Adipose tissue (tissue), 3 donors: ENCODE measurements at regions not wholly inside any gene's neighbourhood (a gene's known extent, or its start where the extent isn't known, plus 50 kb on each side); places are given as distances from the start of the nearest gene placed in this dataset.
"Not testable (repeated sequence)": the region's sequence is repeated elsewhere in the genome, so short reads cannot be mapped to it uniquely, and the experiment has no call there.

Experiments
- H3K27ac ChIP-seq: one replicate; pipeline ENCODE4 v1.5.1; 2013; ENCODE audit warnings: low read depth, low read length
- WGBS, 3 donors: extraction: QIAGEN DNeasy Blood & Tissue Kit; methylation state at CpG; one replicate each; pipeline ENCODE4 v1.1.7; 2013; 5-methylcytosine and 5-hydroxymethylcytosine counted together
- donor health status: healthy with polysubstance abuse.
- donor health status: Bipolar disorder and iron deficiency.
- donor health status: healthy.

DNA sequence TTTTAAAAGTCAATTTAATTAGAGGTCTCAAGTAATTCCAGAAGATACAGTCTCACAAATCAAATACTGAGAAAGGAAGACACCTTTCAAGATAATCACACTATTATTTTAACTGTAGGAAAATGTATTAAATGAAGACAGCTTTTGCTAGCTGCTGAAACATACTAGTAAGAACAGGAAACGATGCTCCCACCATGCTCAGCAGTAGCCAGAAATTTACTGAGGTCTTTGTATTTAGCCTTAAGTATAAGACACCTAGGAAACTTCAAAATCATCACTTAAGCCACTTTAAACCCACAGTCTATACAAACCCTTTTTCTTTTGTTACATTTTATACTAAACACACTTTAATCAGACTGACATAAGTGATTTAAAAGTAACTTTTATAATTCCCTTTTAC, 72.7 kb upstream of the NPIPB12 start:
- H3K27ac ChIP-seq, result not testable (repeated sequence)
- 43 to 100% (median 50%) methylated on average over 1 of the region's 1 CpG for WGBS, 3 donors

GRCh38 chr16:29581764-29582163, 75.6 kb upstream of the NPIPB12 start:
- not testable (repeated sequence) for H3K27ac ChIP-seq
- 82 to 89% (median 84%) methylated on average over 4 of the region's 4 CpGs for WGBS, 3 donors

- 68 to 91% (median 81%) methylated on average over 4 of the region's 6 CpGs for WGBS, 3 donors
- H3K27ac ChIP-seq, result not testable (repeated sequence)
Observed at GRCh38 chr16:29591919-29592318, 71.1 kb upstream of the SPN start.

GRCh38 chr16:29594269-29594925, 68.7 kb upstream of the SPN start:
- WGBS, 3 donors, result 0% methylated on average over 11 to 14 of the region's 38 CpGs
- not testable (repeated sequence) for H3K27ac ChIP-seq

DNA sequence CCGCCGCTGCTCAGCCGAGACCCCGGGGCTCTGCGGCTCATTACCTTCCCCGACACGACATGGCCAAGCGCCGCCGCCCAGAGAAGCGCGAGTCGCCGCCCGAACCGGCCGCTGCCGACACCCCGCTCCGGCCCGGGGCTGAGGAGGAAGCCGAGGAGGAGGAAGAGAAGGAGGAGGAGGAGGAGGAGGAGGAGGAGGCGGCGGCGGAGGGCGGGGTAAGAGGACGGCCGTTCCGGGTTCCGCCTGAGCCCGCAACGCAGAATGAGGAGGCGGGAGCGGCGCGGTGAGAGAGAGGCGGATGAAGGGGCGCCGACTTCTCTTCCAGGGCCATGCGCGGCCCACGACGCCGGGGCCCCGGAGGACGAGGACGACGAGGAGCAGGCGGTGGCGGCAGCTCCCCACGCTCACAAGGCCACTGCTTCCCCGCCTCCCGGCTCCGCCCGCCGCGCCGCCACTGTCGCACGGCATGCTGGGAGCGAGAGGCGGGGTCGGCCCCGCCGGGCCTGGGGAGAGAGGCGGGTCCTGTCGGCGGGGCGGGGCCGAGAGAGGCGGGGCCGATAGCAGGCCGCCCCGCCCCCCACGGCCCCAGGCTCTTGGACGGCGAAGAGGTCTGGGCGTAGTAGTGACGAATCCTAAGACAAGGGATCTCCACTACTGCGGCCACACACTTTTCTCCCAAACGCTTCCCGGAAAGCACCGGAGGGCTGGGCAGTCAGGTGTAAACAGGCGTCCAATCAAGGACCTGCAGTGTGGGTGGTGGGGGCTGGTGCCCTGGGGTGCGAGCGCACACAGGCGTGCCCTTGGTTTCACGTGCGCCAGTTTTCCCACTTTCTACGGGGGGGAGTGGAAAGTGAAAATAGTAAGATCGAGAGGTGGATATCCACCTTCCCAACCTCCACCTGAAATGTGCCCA, 67.9 kb upstream of the SPN start:
- WGBS, 3 donors, result 0% methylated on average over 61 to 86 of the region's 91 CpGs

GRCh38 chr16:29597030-29597429, 66.0 kb upstream of the SPN start:
- H3K27ac ChIP-seq, result not testable (repeated sequence)
- WGBS, 3 donors, result 92 to 95% (median 92%) methylated on average over 7 of the region's 7 CpGs

More for the DNA sequence above, 67.9 kb upstream of the SPN start:
- H3K27ac ChIP-seq, result peak overlapping the region; percentile 72

DNA sequence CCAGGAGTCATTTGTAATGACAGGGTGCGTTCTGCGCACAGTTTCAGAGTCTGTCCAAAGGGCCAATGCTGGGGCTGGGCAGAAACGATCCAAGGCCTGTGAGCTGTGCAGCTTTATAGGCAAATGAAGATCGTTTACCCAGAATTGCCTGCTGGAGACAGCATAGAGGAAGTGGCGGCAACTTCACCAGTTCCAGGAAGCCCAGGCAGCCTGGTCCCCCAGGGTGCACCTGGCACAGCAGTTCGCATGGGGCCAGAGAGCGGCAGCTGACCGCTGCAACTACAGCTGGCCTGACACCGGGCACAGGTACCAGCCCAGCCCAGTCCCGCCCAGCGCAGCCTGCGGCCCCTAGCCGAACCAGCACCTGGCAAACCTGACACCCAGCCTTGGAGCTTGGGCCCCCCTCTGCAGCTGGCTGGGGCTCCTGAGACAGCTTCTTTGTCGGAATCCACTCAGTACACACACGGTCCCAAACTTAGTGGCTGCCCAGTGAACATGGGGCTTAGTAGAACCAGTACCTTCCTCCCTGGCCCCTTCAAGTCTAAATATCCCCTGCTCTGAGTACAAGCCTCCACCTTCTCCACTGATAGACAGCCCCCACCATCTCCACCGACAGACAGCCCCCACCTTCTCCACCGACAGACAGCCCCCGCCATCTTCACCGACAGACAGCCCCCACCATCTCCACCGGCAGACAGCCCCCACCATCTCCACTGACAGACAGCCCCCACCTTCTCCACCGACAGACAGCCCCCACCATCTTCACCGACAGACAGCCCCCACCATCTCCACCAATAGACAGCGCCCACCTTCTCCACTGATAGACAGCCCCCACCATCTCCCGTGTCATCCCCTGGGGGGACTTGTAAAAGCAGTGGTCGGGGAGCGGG, 62.7 kb upstream of the SPN start:
- H3K27ac ChIP-seq, result not testable (repeated sequence)
- 52 to 74% (median 56%) methylated on average over 24 to 26 of the region's 26 CpGs for WGBS, 3 donors

GRCh38 chr16:29602247-29602625, 60.8 kb upstream of the SPN start:
- WGBS, 3 donors, result 82 to 95% (median 88%) methylated on average over 8 to 9 of the region's 9 CpGs
- not testable (repeated sequence) for H3K27ac ChIP-seq

GRCh38 chr16:29602683-29603088, 60.4 kb upstream of the SPN start:
- 72 to 90% (median 85%) methylated on average over 6 of the region's 6 CpGs for WGBS, 3 donors
- not testable (repeated sequence) for H3K27ac ChIP-seq

- H3K27ac ChIP-seq, result not testable (repeated sequence)
- 75 to 79% (median 75%) methylated on average over 19 to 21 of the region's 21 CpGs for WGBS, 3 donors
Observed at GRCh38 chr16:29604631-29605549, 58.2 kb upstream of the SPN start.

DNA sequence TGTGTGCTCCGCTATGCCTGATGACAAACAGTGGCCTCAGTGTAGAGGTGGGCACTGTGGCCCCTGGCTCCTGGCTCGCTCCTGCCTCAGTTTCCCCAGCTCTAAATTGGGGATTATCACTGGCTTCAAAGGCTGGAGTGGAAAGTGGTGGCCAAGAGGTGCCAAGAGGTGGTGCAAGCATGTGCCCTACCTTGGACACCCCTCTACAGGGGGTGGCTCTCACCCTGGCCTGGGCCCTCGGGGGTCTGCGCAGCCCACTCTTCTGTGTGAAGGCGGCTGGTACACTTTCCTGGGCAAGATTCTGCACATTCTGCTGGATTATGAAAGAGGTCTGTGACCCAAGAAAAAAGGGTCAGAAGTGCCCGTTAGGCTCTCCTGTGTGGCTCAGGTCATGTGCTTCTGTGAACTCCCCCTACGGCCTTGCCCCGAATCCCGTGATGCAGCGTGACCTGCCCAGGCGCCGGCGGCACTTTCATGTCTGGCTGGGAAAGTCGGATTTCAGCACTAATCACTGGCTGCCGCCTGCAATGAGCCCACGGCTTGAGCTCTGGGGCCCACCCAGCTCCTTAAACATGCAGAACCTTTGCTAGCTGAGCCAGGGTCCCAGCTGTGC, 57.3 kb upstream of the SPN start:
- H3K27ac ChIP-seq, result not testable (repeated sequence)
- 72 to 90% (median 88%) methylated on average over 14 to 16 of the region's 16 CpGs for WGBS, 3 donors

GRCh38 chr16:29606669-29607427, 56.2 kb upstream of the SPN start:
- H3K27ac ChIP-seq, result not testable (repeated sequence)
- 69 to 87% (median 82%) methylated on average over 13 to 22 of the region's 26 CpGs for WGBS, 3 donors

GRCh38 chr16:29607428-29607823, 55.6 kb upstream of the SPN start:
- WGBS, 3 donors, result 64 to 75% (median 67%) methylated on average over 11 of the region's 11 CpGs
- H3K27ac ChIP-seq, result not testable (repeated sequence)

DNA sequence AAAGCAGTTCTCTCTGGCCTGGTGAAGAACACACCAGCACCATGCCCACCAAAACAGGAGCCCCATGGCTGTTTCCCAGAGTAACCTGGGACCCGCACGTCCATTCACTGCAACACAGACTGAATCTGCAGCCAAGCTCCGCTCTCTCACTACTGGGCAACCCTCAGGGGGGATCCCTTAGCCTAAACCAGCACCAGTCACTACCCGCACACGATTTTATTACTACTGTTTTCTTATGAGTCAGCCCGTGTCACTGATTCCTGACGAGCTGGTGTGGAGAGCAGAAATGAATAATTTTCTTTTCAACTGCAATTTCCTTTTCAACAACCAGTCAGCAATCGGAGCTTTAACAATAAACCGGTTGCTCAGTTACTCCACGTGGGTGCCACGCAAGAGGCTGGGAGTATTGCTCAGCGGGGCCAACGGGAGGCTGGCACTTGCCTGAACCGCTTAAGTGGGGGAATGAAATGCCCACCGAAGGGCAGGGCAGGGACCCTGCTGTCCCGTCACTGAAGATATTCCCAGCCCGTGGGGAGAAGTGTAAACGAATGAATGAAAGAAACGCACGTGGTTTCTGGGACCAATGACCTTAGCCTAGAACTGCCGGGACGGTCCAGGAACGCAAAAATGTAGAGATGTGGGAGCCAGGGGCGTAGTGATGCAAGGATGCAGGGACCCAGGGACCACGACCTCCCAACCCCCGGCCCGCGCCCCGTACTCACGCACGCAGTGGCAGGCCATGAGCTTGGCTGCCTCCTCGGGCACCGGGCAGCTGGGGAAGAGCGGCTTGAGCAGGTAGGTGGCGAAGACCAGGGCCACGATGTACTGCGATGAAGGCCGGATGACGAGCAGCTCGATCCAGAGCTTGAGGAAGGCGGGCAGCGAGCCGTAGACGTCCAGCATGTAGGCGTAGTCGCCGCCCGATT, 50.4 kb upstream of the SPN start:
- WGBS, 3 donors, result 1 to 8% (median 2%) methylated on average over 36 to 41 of the region's 48 CpGs

More for the DNA sequence above, 50.4 kb upstream of the SPN start:
- H3K27ac ChIP-seq, result not testable (repeated sequence)
